Naive thymus-derived CD8-positive, alpha-beta T cell (primary cell): ENCODE measurements at regions not wholly inside any gene's neighbourhood (a gene's known extent, or its start where the extent isn't known, plus 50 kb on each side); places are given as distances from the start of the nearest gene placed in this dataset.

Experiments used
- ATAC-seq, 2 donors: fragments of 150-1000 bp; cut with Tn5 transposase in 1 of 2; sonication (Bioruptor Pico), chemical (Tn5 transposase) in 1 of 2; 1 replicate in 1 of 2; 2 replicates in 1 of 2; pipeline ENCODE4 v1.10.0; 2021; ENCODE audit warnings: mild to moderate bottlenecking in 2 of 2, moderate library complexity in 2 of 2
- POLR2A ChIA-PET: fragments of 350-600 bp; sonication (Branson Sonifier 250); formaldehyde crosslinking; loops from one replicate; lab custom pipeline; 2021; ENCODE audit warnings: antibody characterized with exemption; lab: Charles Lee
- DNase-seq, 10 donors: peaks; one replicate each; pipeline versions ENCODE4 v3.0.0 to v3.0.0-alpha.2; 2020 to 2022
- H3K27ac Mint-ChIP-seq, 10 donors: one replicate each; pipeline ENCODE4 v1.8.0; 2020 to 2022; ENCODE audit warnings: mild to moderate bottlenecking in 10 of 10, mixed read lengths in 10 of 10, moderate library complexity in 4 of 10, inconsistent platforms in 1 of 10
- H3K27me3 Mint-ChIP-seq, 5 donors: one replicate each; pipeline ENCODE4 v1.8.0; 2021 to 2022; ENCODE audit warnings: mixed read lengths in 5 of 5
- H3K36me3 Mint-ChIP-seq, 3 donors: one replicate each; pipeline ENCODE4 v1.8.0; 2020 to 2022; ENCODE audit warnings: mixed read lengths in 3 of 3, mild to moderate bottlenecking in 2 of 3, inconsistent platforms in 1 of 3
- H3K4me1 Mint-ChIP-seq, 4 donors: one replicate each; pipeline ENCODE4 v1.8.0; 2021 to 2022; ENCODE audit warnings: mixed read lengths in 4 of 4
- H3K4me3 Mint-ChIP-seq, 10 donors: one replicate each; pipeline ENCODE4 v1.8.0; 2020 to 2022; ENCODE audit warnings: mild to moderate bottlenecking in 10 of 10, mixed read lengths in 10 of 10, moderate library complexity in 6 of 10, inconsistent platforms in 1 of 10
- H3K9me3 Mint-ChIP-seq, 9 donors: one replicate each; pipeline ENCODE4 v1.8.0; 2020 to 2022; ENCODE audit warnings: mixed read lengths in 9 of 9, mild to moderate bottlenecking in 3 of 9, inconsistent platforms in 1 of 9, moderate library complexity in 1 of 9

- H3K27ac Mint-ChIP-seq, result no peak overlapping the region
- ATAC-seq (no peak), DNase-seq (no peak)
- H3K27me3 Mint-ChIP-seq, result peaks cover under 1 to 28% (median 7%) of the 10 kb centered on the region in 5 donors
- no peaks in the 10 kb centered on the region for H3K9me3 Mint-ChIP-seq
- H3K4me3 Mint-ChIP-seq, result no peak overlapping the region
- POLR2A ChIA-PET, result no interaction called here
- H3K36me3 Mint-ChIP-seq, result no peaks in the 10 kb centered on the region
- no peaks in the 10 kb centered on the region for H3K4me1 Mint-ChIP-seq
Measured at GRCh38 chr2:240298117-240298790, 137.2 kb upstream of the GPC1 start.

GRCh38 chr2:240298803-240299709 lies 136.4 kb upstream of the GPC1 start:
- DNase-seq (no peak), ATAC-seq (no peak)
- POLR2A ChIA-PET, result no interaction called here
- Mint-ChIP-seq H3K9me3 (no peaks in the 10 kb centered on the region), H3K4me3 (no peak overlapping the region), H3K27ac (no peak overlapping the region), H3K27me3 (peaks cover 2 to 36% (median 15%) of the 10 kb centered on the region in 5 donors), H3K36me3 (no peaks in the 10 kb centered on the region), H3K4me1 (no peaks in the 10 kb centered on the region)

- Mint-ChIP-seq H3K4me1 (no peaks in the 10 kb centered on the region), H3K27ac (no peak overlapping the region)
Measured at GRCh38 chr2:240299710-240300068, 135.8 kb upstream of the GPC1 start.

DNA sequence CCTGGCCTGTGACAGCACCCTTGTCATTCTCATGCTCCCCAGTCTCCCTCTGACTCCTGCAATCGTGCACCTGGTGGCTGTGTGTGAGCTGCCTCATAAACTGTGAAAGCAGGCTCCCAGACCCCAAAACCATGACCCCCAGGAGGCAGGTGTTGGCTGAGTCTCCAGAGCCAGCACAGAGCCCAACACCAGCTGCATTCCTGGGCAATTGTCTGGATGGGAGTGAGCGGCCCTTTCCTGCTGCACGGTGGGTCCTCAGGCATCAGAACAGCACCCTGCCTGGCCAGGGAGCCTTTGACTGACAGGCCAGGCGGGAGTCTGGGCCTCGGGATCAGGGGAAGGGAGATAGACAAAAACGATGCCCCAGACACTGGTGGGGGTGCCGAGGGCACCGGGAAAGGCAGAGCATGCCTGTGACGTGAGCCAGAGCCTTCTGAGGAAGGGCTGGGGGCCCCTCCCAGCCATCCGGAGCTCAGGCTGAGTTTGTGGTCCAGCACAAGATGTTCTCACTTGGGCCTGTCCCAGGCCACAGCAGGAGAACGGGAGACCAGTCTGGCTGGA lies 135.1 kb upstream of the GPC1 start:
- Mint-ChIP-seq H3K9me3 (no peaks in the 10 kb centered on the region), H3K27me3 (peaks cover 2 to 39% (median 17%) of the 10 kb centered on the region in 5 donors), H3K27ac (no peak overlapping the region), H3K4me1 (no peaks in the 10 kb centered on the region), H3K36me3 (no peaks in the 10 kb centered on the region), H3K4me3 (no peak overlapping the region)
- POLR2A ChIA-PET, result no interaction called here
- ATAC-seq, result no peak
- DNase-seq, result no peak

More at GRCh38 chr2:240299710-240300068, 135.8 kb upstream of the GPC1 start:
- DNase-seq, result no peak
- no peak for ATAC-seq
- POLR2A ChIA-PET, result no interaction called here
- no peaks in the 10 kb centered on the region for H3K9me3 Mint-ChIP-seq
- no peaks in the 10 kb centered on the region for H3K36me3 Mint-ChIP-seq
- H3K27me3 Mint-ChIP-seq, result peaks cover 2 to 39% (median 16%) of the 10 kb centered on the region in 5 donors
- H3K4me3 Mint-ChIP-seq, result no peak overlapping the region

DNA sequence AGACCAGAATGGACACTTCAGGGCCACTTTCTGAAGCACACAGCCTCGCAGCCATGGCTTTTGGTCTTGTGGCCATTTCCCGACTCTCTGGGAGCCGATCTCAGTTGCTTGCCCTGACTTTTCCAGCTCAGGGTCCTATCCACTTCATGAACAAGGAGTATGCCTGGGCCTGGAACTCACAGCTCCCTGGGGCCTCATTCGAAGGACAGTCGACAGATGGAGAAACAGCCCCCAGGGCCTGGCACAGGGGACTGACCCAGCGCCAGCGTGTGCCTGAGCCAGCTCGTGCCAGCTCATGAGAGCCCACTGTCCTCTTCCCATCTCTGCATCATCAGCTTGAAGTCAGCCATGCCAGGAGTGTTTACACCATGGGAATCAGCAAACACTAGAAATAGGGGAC lies 134.6 kb upstream of the GPC1 start:
- POLR2A ChIA-PET, result no interaction called here
- Mint-ChIP-seq H3K4me1 (no peaks in the 10 kb centered on the region), H3K4me3 (no peak overlapping the region), H3K9me3 (no peaks in the 10 kb centered on the region), H3K27me3 (peaks cover 2 to 39% (median 18%) of the 10 kb centered on the region in 5 donors), H3K36me3 (no peaks in the 10 kb centered on the region), H3K27ac (no peak overlapping the region)
- no peak for DNase-seq
- ATAC-seq, result no peak

DNA sequence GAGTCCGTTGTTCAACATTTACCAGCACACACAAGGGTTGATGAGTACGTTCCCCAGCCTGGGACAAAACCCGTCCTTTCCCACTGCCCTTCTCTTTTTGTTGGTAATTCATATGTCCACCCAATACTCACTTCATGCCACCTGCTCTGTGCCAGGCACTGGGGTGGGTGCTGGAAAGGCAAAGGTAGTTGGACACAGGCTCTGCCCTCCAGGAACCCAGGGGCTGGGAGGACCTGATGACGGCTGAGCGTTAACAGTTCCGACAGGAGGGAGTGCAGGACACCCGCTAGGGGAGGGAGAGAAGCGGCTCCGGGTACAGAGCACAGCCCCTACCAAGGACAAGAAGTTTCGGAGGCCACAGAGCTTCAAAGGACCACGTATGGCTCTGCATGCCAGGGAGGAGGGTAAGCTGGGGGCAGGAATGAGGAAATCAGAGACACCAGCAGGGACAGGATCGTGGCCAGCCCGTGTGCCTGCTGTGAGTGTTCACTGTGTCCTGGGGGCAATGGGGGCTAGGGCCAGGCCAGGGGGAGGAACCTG lies 134.1 kb upstream of the GPC1 start:
- Mint-ChIP-seq H3K9me3 (no peaks in the 10 kb centered on the region), H3K27me3 (peaks cover 2 to 39% (median 18%) of the 10 kb centered on the region in 5 donors), H3K27ac (no peak overlapping the region), H3K4me3 (no peak overlapping the region), H3K4me1 (no peaks in the 10 kb centered on the region), H3K36me3 (no peaks in the 10 kb centered on the region)
- DNase-seq, result no peak
- ATAC-seq, result no peak
- POLR2A ChIA-PET, result no interaction called here

DNA sequence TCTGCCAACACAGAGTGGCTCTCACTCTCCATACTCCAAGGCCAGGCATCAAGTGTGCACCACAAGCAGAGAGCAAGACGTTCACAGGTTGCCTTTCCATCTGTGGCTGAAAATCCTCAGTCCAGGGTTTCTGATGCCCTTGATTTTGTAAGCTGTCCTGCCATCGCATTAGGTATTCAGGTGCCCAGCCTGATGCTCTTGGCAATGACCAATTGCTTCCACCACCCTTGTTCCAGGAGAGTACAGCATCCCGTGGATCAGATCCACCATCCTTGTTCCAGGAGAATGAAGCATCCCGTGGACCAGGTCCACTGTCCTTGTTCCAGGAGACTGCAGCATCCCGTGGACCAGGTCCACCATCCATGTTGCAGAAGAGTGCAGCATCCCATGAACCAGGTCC lies 133.4 kb upstream of the GPC1 start:
- DNase-seq (no peak), ATAC-seq (no peak)
- H3K27ac Mint-ChIP-seq, result no peak overlapping the region
- H3K9me3 Mint-ChIP-seq, result no peaks in the 10 kb centered on the region
- H3K36me3 Mint-ChIP-seq, result no peaks in the 10 kb centered on the region
- H3K4me1 Mint-ChIP-seq, result no peaks in the 10 kb centered on the region
- POLR2A ChIA-PET, result no interaction called here
- no peak overlapping the region for H3K4me3 Mint-ChIP-seq
- H3K27me3 Mint-ChIP-seq, result peaks cover 2 to 39% (median 18%) of the 10 kb centered on the region in 5 donors

GRCh38 chr2:240302933-240303595 lies 132.4 kb upstream of the GPC1 start:
- peaks cover 2 to 39% (median 18%) of the 10 kb centered on the region in 5 donors for H3K27me3 Mint-ChIP-seq
- no peaks in the 10 kb centered on the region for H3K9me3 Mint-ChIP-seq
- no peaks in the 10 kb centered on the region for H3K4me1 Mint-ChIP-seq
- DNase-seq (no peak), ATAC-seq (no peak)
- no peak overlapping the region for H3K4me3 Mint-ChIP-seq
- POLR2A ChIA-PET, result no interaction called here
- no peaks in the 10 kb centered on the region for H3K36me3 Mint-ChIP-seq
- no peak overlapping the region for H3K27ac Mint-ChIP-seq

GRCh38 chr2:240303896-240304745 lies 131.3 kb upstream of the GPC1 start:
- DNase-seq, result no peak
- no peak overlapping the region for H3K4me3 Mint-ChIP-seq

GRCh38 chr2:240304746-240305161 lies 130.7 kb upstream of the GPC1 start:
- no peaks in the 10 kb centered on the region for H3K4me1 Mint-ChIP-seq
- H3K36me3 Mint-ChIP-seq, result no peaks in the 10 kb centered on the region
- peaks cover 2 to 32% (median 18%) of the 10 kb centered on the region in 5 donors for H3K27me3 Mint-ChIP-seq
- no peaks in the 10 kb centered on the region for H3K9me3 Mint-ChIP-seq
- DNase-seq (no peak), ATAC-seq (no peak)
- POLR2A ChIA-PET, result no interaction called here
- H3K27ac Mint-ChIP-seq, result no peak overlapping the region
- H3K4me3 Mint-ChIP-seq, result no peak overlapping the region

More at GRCh38 chr2:240303896-240304745, 131.3 kb upstream of the GPC1 start:
- Mint-ChIP-seq H3K27me3 (peaks cover 2 to 38% (median 18%) of the 10 kb centered on the region in 5 donors), H3K4me1 (no peaks in the 10 kb centered on the region), H3K36me3 (no peaks in the 10 kb centered on the region), H3K27ac (no peak overlapping the region), H3K9me3 (no peaks in the 10 kb centered on the region)
- POLR2A ChIA-PET, result no interaction called here
- no peak for ATAC-seq

GRCh38 chr2:240305369-240305962 lies 130.0 kb upstream of the GPC1 start:
- H3K9me3 Mint-ChIP-seq, result no peaks in the 10 kb centered on the region
- H3K27ac Mint-ChIP-seq, result no peak overlapping the region
- H3K4me1 Mint-ChIP-seq, result no peaks in the 10 kb centered on the region
- no peak for DNase-seq
- POLR2A ChIA-PET, result no interaction called here
- H3K27me3 Mint-ChIP-seq, result peaks cover 2 to 30% (median 18%) of the 10 kb centered on the region in 5 donors
- H3K36me3 Mint-ChIP-seq, result no peaks in the 10 kb centered on the region
- ATAC-seq, result no peak
- no peak overlapping the region for H3K4me3 Mint-ChIP-seq
